NB4 (cell line): ENCODE measurements at regions not wholly inside any gene's neighbourhood (a gene's known extent, or its start where the extent isn't known, plus 50 kb on each side); places are given as distances from the start of the nearest gene placed in this dataset.
"Not testable (repeated sequence)": the region's sequence is repeated elsewhere in the genome, so short reads cannot be mapped to it uniquely, and the experiment has no call there.

ENCODE experiments used
- DNase-seq: peaks from one replicate; pipeline ENCODE4 v3.0.0; 2010; ENCODE audit warnings: low read depth
- H3K4me3 ChIP-seq: one replicate; pipeline ENCODE4 v1.5.1; 2011; ENCODE audit warnings: mild to moderate bottlenecking, low read depth, low read length, moderate library complexity
- CTCF ChIP-seq: IDR thresholded peaks from one replicate; pipeline ENCODE4 v1.5.1; 2012; ENCODE audit warnings: low read depth, low read length
- MAX ChIP-seq: IDR thresholded peaks from 2 replicates; pipeline ENCODE4 v1.6.1; 2011; ENCODE audit warnings: low read depth, low read length
- MYC ChIP-seq: IDR thresholded peaks from 2 replicates; pipeline ENCODE4 v1.6.1; 2011; ENCODE audit warnings: low read depth, low read length
- POLR2A ChIP-seq: IDR thresholded peaks from 2 replicates; pipeline ENCODE4 v1.6.1; 2011; ENCODE audit warnings: mild to moderate bottlenecking; ENCODE audit not compliant: insufficient read length; ENCODE audit errors: extremely low read depth

DNA sequence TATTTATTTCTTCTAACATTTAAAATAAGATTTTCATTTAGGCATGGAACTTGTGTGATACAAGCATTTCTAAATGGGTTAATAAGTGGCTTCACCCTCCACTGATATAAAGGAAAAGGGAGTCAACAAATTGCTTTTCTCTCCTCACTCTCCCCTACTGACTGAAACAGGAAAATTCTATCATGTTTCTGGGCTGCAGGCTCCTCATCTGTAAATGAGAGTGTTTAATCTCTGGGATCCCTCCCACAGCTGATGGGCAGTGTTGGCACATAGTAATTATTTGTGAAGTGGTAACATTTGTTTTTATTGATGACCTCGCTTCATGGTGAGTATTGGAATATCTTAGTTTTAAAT is 69.8 kb upstream of the WARS2 start:
- no peak for DNase-seq
- H3K4me3 ChIP-seq = no peak overlapping the region
- TF ChIP-seq MAX (no peak), CTCF (no peak), MYC (no peak), POLR2A (no peak)

GRCh38 chr1:119213213-119213612 is 72.8 kb upstream of the WARS2 start:
- not testable (repeated sequence) for H3K4me3 ChIP-seq
- peak; percentile 4 for DNase-seq

DNA sequence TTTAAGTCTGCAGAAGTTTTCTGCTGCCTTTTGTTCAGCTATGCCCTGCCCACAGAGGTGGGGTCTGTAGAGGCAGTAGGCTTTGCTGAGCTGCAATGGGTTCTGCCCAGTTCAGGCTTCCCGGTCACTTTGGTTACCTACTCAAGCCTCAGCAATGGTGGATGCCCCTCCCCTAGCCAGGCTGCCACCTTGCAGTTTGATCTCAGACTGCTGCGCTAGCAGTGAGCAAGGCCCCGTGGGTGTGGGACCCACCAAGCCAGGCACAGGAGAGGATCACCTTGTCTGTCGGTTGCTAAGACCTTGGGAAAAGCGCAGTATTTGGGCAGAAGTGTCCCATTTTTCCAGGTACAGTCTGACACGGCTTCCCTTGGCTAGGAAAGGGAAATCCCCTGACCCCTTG is 74.5 kb upstream of the WARS2 start:
- DNase-seq, H3K4me3 ChIP-seq: not testable (repeated sequence)

GRCh38 chr1:119217309-119217828 is 76.9 kb upstream of the WARS2 start:
- DNase-seq = no peak
- no peak overlapping the region for H3K4me3 ChIP-seq
- TF ChIP-seq CTCF (no peak), MAX (no peak), POLR2A (no peak), MYC (no peak)

DNA sequence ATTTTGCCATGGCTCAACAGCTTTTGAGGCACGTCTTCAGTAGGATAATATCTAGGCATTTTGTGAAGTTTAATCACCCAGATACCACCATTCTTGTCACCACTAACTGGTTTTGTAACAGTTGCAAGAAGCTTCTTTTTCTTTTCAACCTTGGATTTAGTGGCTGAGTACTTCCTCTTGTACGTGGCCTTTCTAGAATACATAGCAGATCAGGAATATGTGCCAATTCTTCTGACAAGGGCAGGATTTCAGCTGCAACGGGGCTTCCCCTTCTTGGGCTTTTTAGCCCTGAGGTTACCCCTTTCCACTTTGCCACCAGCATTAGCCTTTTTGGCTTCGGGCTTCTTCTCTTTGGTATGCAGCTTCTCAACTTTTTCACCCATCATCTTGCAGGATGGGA is 79.3 kb upstream of the WARS2 start:
- no peak overlapping the region for H3K4me3 ChIP-seq
- TF ChIP-seq CTCF (no peak), MAX (no peak), POLR2A (no peak), MYC (no peak)
- peak; percentile 5 for DNase-seq

GRCh38 chr1:119220991-119221390 is 80.5 kb upstream of the WARS2 start:
- TF ChIP-seq MYC (no peak), CTCF (no peak), MAX (no peak), POLR2A (no peak)
- H3K4me3 ChIP-seq = no peak overlapping the region
- no peak for DNase-seq

DNA sequence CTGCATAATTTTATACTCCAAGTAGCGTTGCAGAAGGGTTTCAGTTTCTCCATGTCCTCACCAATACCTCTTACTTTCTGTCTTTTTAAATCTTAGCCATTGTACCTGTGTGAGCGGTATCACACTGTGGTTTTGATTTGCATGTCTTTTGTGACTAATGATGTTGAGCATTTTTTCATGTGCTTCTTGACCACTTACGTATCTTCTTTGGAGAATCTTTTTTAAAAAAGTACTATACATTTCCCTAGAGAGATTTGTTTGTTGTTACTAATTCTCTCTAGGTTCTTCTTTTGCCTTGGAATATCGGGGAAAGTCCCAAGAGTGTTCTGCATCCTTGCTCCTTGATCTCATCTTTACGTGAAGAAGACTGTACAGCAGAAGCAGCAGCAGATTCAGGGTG is 81.8 kb upstream of the WARS2 start:
- TF ChIP-seq CTCF (no peak), MAX (no peak), MYC (no peak), POLR2A (no peak)
- no peak for DNase-seq
- H3K4me3 ChIP-seq = no peak overlapping the region
